ENCODE measurements at regions not wholly inside any gene's neighbourhood (a gene's known extent, or its start where the extent isn't known, plus 50 kb on each side); places are given as distances from the start of the nearest gene placed in this dataset.

GRCh38 chr2:142778289-142778688, 99.2 kb upstream of the KYNU start:
- no peak overlapping the region for H3K4me2 ChIP-seq
- CTCF ChIA-PET: no interaction called here
- no peaks in the 10 kb centered on the region for H3K79me2 ChIP-seq (ENCODE audit: insufficient read depth)
- H3F3A ChIP-seq (replicated peaks; ENCODE audit: insufficient read depth): no peaks in the 10 kb centered on the region
- no peak for TF ChIP-seq MAX (IDR thresholded peaks at IDR 0.05; ENCODE audit: low read depth)
- TF ChIP-seq YY1 (IDR thresholded peaks at IDR 0.05; ENCODE audit: low read depth): no peak
- no peak for TF ChIP-seq IRF3 (IDR thresholded peaks at IDR 0.05; ENCODE audit: low read depth, low read length)
- no peak for TF ChIP-seq PBX3 (IDR thresholded peaks at IDR 0.05)
- no peak for TF ChIP-seq TEAD4 (IDR thresholded peaks at IDR 0.05; ENCODE audit: borderline replicate concordance, insufficient read depth)
- no peak for TF ChIP-seq SIN3A (IDR thresholded peaks at IDR 0.05; ENCODE audit: borderline replicate concordance, low read depth, low read length)
- 23% methylated on average over 3 of the region's 3 CpGs for WGBS (ENCODE audit: low lambda C conversion rate)
- H4K20me1 ChIP-seq (ENCODE audit: insufficient read depth): no peaks in the 10 kb centered on the region
- no peaks in the 10 kb centered on the region for H3K4me1 ChIP-seq (ENCODE audit: control insufficient read depth in 1 of 2, insufficient read depth in 2 of 2, low read depth in 1 of 2, low read length in 1 of 2)
- POLR2A ChIA-PET: no interaction called here
- no peak overlapping the region for H2AFZ ChIP-seq (ENCODE audit: low read depth)
- H3K9me3 ChIP-seq: no peaks in the 10 kb centered on the region
- H3K27me3 ChIP-seq (ENCODE audit: insufficient read depth): no peaks in the 10 kb centered on the region
- DNase-seq: no peak
- H3K9me2 ChIP-seq: no peaks in the 10 kb centered on the region
- H3K36me3 ChIP-seq (replicated peaks in 1 of 2; ENCODE audit: control insufficient read depth in 1 of 2, insufficient read depth in 2 of 2, low read length in 1 of 2): no peaks in the 10 kb centered on the region
- H3K27ac ChIP-seq (ENCODE audit: low read depth in 2 of 2, low read length in 1 of 2): no peak overlapping the region
- H3K4me3 ChIP-seq (ENCODE audit: low read depth in 2 of 2, low read length in 1 of 2): no peak overlapping the region
- H3K9ac ChIP-seq: no peak overlapping the region

GRCh38 chr2:142777742-142778141, 99.7 kb upstream of the KYNU start:
- WGBS (ENCODE audit: low lambda C conversion rate): 46% methylated on average over 2 of the region's 2 CpGs
- POLR2A ChIA-PET: no interaction called here
- CTCF ChIA-PET: no interaction called here
- TF ChIP-seq POLR2AphosphoS5 (IDR thresholded peaks at IDR 0.05; ENCODE audit: low read depth, low read length) (no peak), MXI1 (IDR thresholded peaks at IDR 0.05; ENCODE audit: low read depth, low read length) (no peak), RFX5 (IDR thresholded peaks at IDR 0.05; ENCODE audit: low read length) (no peak), USF2 (IDR thresholded peaks at IDR 0.05; ENCODE audit: borderline replicate concordance, low read depth, low read length) (no peak), MAX (IDR thresholded peaks at IDR 0.05; ENCODE audit: low read depth) (no peak), TEAD4 (IDR thresholded peaks at IDR 0.05; ENCODE audit: borderline replicate concordance, insufficient read depth) (no peak), FOXM1 (IDR thresholded peaks at IDR 0.05; ENCODE audit: low read depth) (no peak), CHD2 (IDR thresholded peaks at IDR 0.05; ENCODE audit: low read length, partially characterized antibody) (no peak), JUND (IDR thresholded peaks at IDR 0.05) (no peak), FOSL2 (IDR thresholded peaks at IDR 0.05; ENCODE audit: borderline replicate concordance, low read depth) (no peak), RCOR1 (IDR thresholded peaks at IDR 0.05; ENCODE audit: low read length) (no peak), GABPA (IDR thresholded peaks at IDR 0.05; ENCODE audit: low read depth) (no peak), REST (IDR thresholded peaks at IDR 0.05; ENCODE audit: low read depth, low read length) (no peak), PBX3 (IDR thresholded peaks at IDR 0.05) (no peak), FOXJ3 (CRISPR knock-in tag; IDR thresholded peaks at IDR 0.05) (no peak), NRF1 (IDR thresholded peaks at IDR 0.05; ENCODE audit: low read depth, low read length) (no peak), RAD21 (IDR thresholded peaks at IDR 0.05; ENCODE audit: low read length) (no peak)

More at GRCh38 chr2:142777742-142778141, 99.7 kb upstream of the KYNU start:
- no peak overlapping the region for H3K4me3 ChIP-seq (ENCODE audit: low read depth in 2 of 2, low read length in 1 of 2)
- H3K4me2 ChIP-seq: no peak overlapping the region
- H3K9me3 ChIP-seq: no peaks in the 10 kb centered on the region
- no peak for DNase-seq
- no peaks in the 10 kb centered on the region for H3K27me3 ChIP-seq (ENCODE audit: insufficient read depth)
- H3F3A ChIP-seq (replicated peaks; ENCODE audit: insufficient read depth): no peaks in the 10 kb centered on the region
- H3K79me2 ChIP-seq (ENCODE audit: insufficient read depth): no peaks in the 10 kb centered on the region
- no peaks in the 10 kb centered on the region for H3K9me2 ChIP-seq
- no peak overlapping the region for H3K27ac ChIP-seq (ENCODE audit: low read depth in 2 of 2, low read length in 1 of 2)
- no peak overlapping the region for H2AFZ ChIP-seq (ENCODE audit: low read depth)
- H4K20me1 ChIP-seq (ENCODE audit: insufficient read depth): no peaks in the 10 kb centered on the region
- H3K4me1 ChIP-seq (ENCODE audit: control insufficient read depth in 1 of 2, insufficient read depth in 2 of 2, low read depth in 1 of 2, low read length in 1 of 2): no peaks in the 10 kb centered on the region
- no peak overlapping the region for H3K9ac ChIP-seq
- H3K36me3 ChIP-seq (replicated peaks in 1 of 2; ENCODE audit: control insufficient read depth in 1 of 2, insufficient read depth in 2 of 2, low read length in 1 of 2): no peaks in the 10 kb centered on the region
